Left kidney (tissue), 1 donor: ENCODE measurements at regions not wholly inside any gene's neighbourhood (a gene's known extent, or its start where the extent isn't known, plus 50 kb on each side); places are given as distances from the start of the nearest gene placed in this dataset.

Experiments
- DNase-seq: peaks from one replicate; pipeline ENCODE4 v3.0.0-alpha.2; 2013

- no peak for DNase-seq
Measured at GRCh38 chr2:172658945-172659344, 76.7 kb upstream of the RAPGEF4 start.

- DNase-seq, result no peak
Measured at GRCh38 chr2:172662099-172662498, 73.5 kb upstream of the RAPGEF4 start.

- DNase-seq, result no peak
Measured at GRCh38 chr2:172664766-172665165, 70.9 kb upstream of the RAPGEF4 start.

GRCh38 chr2:172667581-172668325, 67.9 kb upstream of the RAPGEF4 start:
- no peak for DNase-seq

GRCh38 chr2:172671501-172671900, 64.1 kb upstream of the RAPGEF4 start:
- no peak for DNase-seq

GRCh38 chr2:172672114-172672513, 63.5 kb upstream of the RAPGEF4 start:
- no peak for DNase-seq

GRCh38 chr2:172673056-172673683, 62.5 kb upstream of the RAPGEF4 start:
- DNase-seq, result no peak

- DNase-seq, result no peak
Measured at GRCh38 chr2:172674034-172674967, 61.3 kb upstream of the RAPGEF4 start.

GRCh38 chr2:172674968-172675303, 60.7 kb upstream of the RAPGEF4 start:
- no peak for DNase-seq

GRCh38 chr2:172677363-172677762, 58.3 kb upstream of the RAPGEF4 start:
- DNase-seq, result no peak

GRCh38 chr2:172680436-172681068, 55.1 kb upstream of the RAPGEF4 start:
- peak; percentile 43 for DNase-seq

- DNase-seq, result no peak
Measured at GRCh38 chr2:172685467-172685866, 50.2 kb upstream of the RAPGEF4 start.
